HK-2 (cell line): ENCODE measurements at regions not wholly inside any gene's neighbourhood (a gene's known extent, or its start where the extent isn't known, plus 50 kb on each side); places are given as distances from the start of the nearest gene placed in this dataset.

ENCODE experiments used
- DNase-seq: peaks from one replicate; pipeline ENCODE4 v3.0.0-alpha.2; 2018; ENCODE audit not compliant: unreplicated experiment

DNA sequence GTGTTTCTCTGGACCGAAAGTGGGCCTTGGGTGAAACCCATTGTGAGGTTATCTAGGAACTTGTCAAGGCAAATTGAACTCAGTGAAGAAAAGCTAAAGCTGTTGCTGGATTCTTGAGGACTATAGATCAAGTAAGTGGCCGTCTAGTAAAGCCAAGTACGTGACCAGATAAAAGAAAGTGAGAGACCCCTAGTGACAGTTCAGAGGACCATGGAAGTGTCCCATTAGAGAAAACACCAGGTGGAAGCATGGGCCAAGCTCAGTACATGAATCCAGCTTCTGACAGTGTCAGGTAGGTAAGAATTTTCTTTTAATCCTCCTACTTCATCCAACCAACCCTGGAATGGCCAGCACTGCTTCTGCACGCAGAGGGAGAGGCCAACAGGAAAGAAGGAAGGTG, 349.3 kb upstream of the RGMA start:
- no peak for DNase-seq

DNA sequence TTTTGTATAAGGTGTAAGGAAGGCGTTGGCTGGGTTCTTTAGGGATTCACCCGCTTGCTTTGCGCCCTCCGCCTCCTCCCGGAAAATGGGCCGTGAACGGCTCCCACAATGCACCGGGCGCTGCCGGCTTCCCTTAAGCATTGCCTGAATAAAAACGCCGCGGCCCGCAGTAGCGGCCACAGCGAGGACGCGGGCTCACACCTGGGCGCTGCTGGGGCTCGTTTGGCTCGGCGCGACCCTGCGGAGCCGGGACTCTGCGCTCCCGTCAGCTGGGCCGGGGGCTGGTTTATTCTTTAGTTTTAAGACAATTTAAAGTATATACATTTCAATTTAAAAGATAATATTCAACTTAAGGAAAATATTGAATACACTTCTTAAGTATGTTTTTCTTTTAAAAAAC, 343.5 kb upstream of the RGMA start:
- no peak for DNase-seq

DNA sequence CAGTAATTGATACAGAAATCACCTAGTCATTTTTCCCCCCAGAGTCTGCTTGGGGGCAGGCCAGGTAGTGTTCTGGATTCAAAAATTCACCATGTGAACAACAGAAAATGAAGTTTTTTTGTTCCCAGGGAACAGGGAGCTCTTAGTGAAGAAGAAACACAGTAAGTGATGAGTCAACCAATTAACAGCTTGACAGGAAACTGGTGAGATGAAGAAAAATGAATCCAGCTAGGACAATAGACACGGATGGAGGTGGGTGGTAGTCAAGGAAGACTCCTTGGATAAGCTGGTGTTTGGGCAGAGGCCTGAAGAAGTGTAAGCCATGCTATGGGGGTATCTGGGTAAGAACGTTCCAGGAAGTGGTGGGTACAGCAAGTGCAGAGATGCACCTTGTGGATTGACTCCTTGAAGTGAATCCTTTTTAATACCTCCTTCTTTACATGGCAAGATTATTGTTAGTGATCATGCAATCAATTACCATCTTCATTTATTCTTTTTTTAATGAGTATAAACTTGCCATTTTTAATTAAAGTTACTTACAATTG, 339.9 kb upstream of the RGMA start:
- DNase-seq, result no peak

DNA sequence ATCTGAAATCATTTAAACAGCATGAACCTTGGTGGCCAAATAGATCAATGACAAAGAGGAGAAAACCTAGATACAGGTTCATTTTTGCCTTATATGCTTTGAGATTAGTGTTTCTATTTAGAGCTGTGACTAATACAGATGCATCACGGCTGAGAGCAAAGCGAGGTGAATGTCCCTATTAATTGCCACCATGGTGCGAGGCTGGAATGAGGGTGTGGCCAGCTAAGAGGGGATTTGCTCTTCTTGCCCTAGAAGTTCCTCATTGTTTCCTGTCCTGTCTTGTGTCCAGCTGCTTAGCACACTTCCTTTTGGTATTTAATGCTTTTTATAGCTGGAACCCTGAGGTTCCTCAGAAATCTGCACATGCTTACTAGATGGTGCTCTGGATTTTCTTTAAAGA, 339.1 kb upstream of the RGMA start:
- no peak for DNase-seq

DNA sequence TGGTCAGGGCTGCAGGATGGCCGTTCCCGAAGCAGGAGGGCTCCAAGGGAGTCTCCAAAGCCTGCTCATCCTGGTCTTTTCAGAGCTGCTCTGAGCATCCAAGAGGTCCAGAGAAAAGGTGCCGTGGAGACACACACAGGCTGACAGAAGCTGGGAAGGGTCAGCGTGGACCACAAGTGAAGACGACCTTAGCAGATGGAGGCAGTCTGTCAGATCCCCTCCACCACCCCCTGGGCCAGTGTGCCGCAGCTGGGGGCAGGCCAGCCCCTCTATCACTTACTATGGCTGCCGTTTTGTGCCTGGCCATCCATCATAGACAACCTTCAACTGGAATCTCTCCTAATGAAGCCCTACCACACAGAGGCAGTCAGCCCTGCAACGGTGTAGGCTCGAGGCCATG, 335.1 kb upstream of the RGMA start:
- DNase-seq, result no peak

DNA sequence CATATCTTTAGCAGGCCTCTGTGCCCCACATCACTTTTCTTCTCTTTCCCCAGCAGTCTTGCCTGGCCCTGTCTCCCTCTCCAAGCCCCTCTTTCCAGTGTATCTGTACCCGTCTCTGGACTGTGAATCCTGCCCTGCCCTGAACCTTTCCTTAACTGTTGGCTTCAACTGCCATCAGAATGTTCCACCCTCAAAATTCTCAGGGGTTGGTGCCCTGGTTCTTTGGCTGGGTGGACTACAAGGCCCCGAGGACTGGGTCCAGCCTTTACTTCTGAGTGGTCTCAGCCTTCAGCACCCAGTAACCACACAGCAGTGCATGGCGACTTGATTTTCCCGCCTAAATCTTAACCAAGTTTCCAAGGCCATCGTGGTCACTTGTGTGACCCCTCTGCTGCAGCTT, 333.5 kb upstream of the RGMA start:
- no peak for DNase-seq

DNA sequence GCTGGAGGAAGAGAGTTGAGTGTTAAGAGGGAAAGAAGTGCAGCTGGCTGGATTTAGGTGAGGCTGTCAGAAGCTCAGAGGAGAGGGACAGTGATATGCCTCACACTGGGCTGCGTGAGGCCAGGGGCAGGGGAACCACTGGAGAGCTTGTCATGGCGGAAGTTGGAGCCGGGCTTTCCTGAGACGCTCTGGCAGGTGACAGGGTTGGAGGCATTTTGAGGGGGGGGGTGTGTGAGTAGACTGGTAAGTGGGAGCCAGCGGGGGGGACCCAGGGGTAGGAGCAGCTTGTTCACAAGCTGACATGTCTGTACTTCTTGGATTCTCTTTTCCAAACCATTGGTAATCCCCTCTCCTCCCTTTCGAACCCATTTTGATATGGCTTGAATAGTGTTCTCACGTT, 331.5 kb upstream of the RGMA start:
- DNase-seq, result no peak

DNA sequence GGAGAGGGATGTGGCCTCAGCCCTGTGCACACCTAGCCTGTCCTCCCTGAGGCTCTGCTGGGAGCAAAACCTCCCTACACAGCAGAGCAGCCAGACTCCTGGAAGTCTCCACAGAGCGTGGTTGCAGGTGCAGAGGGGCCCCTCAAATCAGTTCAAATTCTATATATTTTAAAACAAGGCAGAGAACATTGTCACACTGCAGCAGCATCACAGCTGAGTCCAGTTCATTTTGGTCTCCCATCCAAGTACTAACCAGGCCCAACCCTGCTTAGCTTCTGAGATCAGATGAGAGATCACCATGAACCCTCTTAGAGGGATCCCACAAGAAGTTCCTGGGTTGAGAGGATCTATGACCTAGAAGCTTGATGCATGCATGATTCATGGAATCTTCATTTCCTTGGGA, 331.0 kb upstream of the RGMA start:
- DNase-seq, result no peak

DNA sequence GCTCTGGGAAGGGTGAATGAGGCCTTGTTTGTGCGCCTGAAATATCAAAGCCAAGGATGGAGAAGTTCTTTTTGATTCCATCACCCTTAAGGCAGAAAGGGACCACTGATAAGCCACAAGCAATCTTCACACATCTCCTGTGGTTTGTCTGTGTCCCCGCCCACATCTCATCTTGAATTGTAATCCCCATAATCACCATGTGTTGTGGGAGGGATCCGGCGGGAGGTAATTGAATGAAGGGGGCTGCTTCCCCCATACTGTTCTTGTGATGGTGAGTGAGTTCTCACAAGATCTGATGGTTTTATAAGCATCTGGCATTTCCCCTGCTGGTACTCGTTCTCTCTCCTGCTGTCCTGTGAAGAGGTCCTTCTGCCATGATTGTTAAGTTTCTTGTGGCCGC, 329.6 kb upstream of the RGMA start:
- no peak for DNase-seq

DNA sequence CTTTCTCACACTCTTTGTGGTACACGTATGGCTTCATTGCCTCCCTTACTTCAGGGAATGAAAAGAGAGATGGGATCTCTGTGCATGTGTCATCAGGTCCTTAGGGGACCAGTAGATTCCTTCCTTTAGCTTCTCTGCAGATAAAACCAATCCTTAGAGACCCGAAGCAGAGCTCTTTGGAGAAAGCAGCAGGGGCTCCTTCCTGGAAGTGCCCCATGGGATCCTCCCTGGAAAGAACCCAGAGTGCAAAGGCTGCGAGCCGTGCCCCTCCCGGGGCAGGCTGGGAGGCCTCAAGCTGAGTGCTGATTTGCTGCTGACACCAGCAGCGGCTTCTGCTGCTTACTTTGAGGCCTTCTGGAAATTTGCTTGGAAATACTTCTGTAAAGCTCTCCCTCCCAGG, 328.6 kb upstream of the RGMA start:
- DNase-seq, result no peak

DNA sequence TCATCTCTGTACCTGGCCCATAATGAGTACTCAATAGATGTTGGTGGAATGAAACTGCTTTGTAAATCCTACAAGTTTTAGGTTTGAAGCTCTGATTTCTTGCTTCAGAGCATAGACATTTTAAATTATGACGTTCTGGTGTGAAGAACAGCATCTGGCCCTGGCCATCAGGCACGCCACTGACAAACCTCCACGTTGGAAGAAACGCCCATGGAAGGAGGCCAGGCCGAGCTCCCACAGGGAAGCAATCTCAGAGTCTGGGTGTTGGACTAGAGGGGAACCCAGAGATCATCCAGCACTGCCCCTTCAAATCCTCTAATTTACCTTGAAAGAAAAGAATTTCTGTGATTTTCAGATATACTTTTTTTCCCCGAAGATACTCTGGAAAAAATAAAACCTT, 328.1 kb upstream of the RGMA start:
- no peak for DNase-seq

DNA sequence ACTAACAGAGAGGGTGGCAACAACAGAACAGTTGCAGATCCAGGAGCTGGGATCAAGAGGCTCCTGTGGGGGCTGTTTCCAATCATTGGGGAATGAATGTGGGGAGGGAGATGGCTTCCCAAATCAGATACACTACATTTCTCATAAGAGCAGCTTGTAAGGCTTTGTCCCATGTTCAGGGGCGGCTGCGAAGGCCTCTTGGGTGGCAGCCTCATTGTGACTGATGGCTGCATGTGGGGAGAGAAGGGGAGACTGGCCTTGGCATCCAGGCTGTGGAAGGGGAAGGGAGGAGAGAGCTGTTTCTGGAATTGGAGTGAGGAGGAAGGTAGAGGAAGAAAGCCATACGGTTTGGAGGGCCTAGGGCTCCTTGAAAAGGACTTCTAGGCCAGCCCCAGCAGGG, 326.6 kb upstream of the RGMA start:
- DNase-seq, result no peak

DNA sequence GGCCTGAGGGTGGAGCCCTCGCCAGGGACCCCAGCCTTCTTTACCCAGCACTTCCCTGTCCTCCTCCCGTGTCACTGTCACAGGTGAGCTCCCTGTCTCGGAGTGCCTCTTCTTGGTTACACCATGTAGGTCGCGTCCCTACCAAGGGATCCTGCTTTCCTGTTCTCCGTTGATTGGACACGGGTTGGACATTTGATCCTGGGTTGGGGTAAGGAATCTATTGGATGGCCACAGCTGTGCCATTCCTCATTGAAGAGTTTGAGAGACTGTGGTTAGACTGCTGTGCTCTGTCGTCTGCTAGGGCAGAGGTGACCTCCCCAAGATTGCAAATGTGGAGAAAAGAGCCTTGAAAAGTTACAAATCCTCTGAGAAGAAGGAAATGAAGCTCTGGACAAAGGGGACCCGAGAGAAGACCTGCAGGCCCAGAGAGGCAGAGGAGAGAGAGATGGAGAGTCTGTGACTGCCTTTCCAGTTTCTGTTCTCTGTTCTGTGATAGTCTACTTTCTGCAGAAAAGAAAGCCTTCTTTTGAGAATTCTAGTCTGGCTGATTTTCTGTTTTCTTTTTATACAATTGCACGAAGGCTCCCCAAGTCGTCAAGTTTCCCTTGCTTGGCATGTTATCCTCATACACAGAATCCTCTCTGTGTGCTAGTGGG, 325.7 kb upstream of the RGMA start:
- DNase-seq, result no peak

DNA sequence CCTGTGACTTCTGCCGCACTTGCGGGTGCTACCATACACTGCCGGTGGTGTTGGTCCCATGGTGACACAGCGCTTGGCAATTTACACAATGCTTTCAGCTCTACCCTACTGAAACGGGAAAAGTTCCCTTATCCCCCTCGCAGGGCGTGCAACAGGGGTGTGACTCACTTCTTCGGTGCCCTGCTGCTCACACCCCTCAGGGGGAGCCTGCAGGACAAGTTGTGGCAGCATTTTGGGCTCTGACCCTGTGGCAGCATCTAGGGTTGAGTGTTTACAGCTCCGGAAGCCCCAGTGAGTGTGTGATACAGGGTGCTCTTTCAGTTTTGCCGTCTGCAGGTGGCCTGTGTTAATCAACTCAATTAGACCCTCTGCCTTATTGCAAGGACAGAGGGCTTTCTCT, 324.7 kb upstream of the RGMA start:
- no peak for DNase-seq

DNA sequence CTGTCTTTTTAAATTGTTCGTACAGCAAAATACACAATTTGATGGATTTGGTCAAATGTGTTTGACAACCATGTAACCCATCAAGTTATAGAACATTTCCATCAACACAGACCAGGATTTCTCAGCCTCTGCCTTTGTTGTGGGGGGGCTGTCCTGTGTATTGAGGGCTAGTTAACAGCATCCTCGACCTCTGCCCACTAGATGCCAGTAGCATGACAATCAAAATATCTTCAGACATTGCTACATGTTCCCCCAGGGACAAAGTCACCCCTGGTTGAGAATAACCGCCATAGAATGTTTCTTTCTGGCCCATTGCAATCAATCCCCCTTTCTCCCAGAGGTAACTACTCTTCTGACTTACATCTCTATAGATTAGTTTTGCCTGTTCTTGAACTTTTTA, 310.1 kb upstream of the RGMA start:
- DNase-seq, result no peak

DNA sequence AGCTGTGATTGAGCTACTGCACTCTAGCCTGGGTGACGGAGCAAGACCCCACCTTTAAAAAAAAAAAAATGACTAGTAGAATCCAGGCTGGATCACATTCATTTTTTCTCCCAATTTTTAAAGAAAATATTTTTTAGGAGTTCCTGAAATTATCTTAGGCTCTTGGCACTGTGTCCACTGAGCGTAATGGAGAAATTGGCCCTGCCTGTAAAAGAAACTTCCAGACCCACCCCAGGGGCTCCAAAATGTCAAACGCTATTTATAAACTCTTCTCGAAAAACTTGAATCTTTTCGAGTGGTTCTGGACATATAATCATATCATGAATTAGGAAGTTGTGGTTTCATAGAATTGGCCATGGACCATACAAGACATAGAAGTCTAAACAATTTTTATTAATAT, 300.2 kb upstream of the RGMA start:
- DNase-seq, result no peak

DNA sequence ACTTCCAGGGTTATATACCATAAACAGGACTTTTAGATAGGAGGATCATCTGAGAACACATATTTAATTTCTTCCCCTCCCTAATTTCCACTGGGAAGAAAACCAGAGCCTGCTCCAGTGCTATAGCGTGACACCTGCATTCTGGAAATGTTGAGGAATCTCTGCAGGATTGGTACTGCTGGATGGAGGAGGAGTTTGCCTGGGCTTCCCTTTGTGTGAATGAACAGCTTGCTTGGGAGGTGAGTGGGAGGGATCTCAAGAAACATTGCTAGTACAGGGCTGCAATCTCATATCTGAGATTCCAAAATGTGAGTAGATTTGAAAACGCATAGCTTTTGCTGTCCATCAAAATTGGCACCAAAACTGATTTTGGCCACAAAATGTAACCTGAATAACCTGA, 295.9 kb upstream of the RGMA start:
- DNase-seq, result no peak

DNA sequence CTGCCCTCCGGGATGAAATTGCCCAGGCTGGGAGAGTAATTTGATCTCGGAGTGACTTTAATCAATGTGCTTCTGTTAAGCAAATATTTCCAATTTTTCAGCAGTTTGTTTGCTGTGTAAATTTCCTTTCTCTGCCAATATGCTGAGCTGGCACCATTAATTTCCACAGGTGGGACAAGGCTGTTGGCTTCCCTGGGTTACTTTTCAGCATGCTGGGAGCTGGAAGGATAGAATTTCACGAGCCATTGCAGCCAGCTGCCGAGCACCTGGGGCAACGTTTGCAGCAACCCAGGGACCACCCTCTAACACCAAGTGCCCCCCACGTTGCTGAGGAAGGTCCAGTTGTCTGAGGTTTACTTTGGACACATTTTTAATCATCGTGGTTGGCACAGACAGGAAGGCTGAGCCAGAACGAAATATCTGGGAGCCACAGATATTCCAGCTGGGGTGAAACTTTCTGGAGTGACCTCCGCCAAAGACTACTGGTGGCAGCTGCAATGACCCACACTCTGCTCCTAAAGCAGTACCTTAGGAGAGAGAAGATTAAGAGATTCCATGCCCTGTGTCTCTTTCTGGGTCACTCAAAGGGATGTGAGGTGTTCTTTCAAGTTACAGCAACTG, 293.3 kb upstream of the RGMA start:
- no peak for DNase-seq

DNA sequence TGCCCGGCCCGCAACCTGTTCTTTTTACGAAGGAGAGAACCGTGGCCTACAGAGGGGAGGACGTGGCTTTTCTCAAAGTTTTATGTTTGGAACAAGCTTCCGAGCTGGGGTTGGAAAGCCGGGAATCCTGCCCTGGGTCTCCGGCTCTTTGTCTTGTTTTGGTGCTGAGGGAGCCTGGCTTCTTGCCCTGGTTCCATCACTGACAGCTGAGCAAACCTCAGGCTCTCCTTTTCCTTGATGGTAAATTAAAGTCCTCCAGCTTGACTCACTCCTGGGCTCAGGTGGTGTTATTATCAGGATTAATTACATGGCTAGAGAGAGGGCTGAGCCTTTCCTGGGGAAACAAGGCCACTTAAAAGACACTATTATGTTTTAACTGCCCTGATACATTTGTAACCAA, 289.5 kb upstream of the RGMA start:
- DNase-seq, result no peak

DNA sequence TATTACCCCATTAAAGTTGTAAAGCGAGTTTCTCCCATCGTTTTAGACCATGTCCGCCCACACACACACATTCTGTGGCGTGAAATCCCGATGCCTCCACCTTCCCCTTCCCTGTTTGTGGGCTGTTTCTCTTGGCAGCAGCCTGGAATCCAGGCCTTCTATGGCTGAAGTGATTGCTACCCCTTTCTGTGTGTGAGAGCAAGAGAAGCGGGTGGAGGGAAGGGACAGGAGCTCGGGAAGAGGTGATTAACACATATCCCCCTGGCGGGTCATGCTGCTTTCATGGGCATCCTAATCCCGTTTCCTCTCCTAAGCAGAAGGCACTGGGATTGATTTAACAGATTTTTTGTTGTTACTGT, 283.8 kb upstream of the RGMA start:
- no peak for DNase-seq

DNA sequence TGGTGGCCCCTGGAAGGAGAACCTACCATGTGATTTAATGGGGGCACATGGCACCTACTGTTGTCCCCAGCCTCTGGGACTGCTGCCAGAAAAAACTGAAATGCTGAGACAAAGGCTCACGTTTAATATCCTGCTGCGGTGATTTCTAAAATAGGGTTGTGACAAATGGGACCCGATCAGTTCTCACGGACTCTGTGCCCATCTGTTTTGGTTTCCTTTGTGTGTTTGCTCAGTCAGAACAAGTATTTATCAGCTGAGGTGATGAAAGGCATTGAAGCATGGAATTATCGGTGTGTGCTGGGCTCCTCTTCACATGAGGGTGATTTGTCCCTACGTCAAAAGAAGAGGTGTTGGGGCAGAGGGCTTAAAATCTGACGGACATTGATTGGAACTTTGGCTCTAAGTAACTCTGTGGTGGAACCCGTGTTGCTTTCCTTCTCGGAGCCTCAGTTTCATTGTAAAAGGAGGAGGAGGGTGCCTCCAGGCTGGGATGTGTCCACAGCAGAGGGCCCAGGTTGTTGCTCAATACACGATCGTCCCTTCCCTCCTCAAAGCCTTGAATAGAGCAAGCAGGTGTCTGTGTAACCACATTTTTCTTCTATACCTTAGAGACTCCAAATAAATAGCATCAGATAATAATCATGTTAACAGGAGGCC, 283.3 kb upstream of the RGMA start:
- no peak for DNase-seq

DNA sequence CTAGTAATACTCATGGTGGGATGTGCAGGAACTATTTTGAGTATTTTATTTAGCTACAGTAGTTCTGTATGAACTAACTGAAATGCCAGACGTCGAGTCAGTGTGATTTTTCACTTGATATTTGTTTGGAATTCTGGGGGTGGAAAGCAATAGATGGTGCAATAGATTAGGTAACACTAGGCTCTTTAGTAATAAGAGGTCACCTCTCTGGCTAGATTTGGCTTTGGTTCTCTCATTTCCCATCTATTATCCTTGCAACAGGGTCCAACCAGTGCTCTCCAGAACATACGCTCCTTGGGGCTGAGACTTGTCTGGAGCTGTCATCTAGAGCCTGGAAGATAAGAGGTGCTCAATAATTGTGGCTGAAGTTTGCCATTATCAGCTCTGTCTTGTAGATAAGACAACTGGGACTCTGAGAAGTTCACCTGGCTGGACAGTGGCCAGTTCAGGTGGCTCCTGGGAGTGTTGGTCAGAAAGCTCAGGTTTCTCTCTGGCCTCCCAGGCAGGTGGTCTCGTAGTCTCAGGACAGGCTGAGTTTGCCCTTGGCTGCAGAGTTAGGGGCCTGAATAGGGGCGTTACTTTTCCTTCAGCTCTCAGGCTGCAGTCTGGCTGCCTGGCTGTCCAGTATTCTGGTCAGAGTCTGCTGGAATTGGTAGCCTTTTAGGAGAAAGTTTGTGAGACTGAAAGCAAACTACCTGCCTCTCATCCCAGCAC, 277.5 kb upstream of the RGMA start:
- DNase-seq, result no peak

DNA sequence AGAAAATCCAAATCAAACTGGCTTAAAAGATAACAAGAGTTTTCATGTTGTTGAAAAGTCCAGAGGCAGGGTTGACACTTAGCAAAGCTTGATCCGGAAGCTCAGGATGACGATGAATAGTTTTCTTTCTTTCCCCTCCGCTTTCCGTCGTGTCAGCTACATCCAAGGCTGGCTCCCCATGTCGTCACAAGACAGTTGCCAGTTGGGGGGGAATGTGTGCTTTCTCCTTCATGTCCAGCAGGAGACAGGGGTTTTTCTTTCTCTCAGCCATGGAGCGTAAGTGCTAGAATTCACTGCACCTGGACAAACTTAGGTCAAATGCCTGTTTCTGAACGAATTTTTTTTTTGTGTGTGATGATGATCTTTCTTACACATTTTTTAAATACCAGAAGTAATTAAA, 273.8 kb upstream of the RGMA start:
- DNase-seq, result no peak
